GM23338 (cell line): ENCODE measurements at regions not wholly inside any gene's neighbourhood (a gene's known extent, or its start where the extent isn't known, plus 50 kb on each side); places are given as distances from the start of the nearest gene placed in this dataset.

ENCODE experiments used
- CREB1 ChIP-seq: fragments of 250-450 bp; sonication (Bioruptor Pico); IDR thresholded peaks from 2 replicates; pipeline ENCODE4 v1.5.0; 2020; ENCODE audit warnings: low read depth, mild to moderate bottlenecking, moderate library complexity
- CTCF ChIP-seq, 2 experiments: fragments of 200-600 bp in 1 of 2; sonication (generic) in 1 of 2; conservative IDR thresholded peaks; 2 replicates each; pipeline versions ENCODE4 v1.5.1 to v1.6.1; 2016 to 2017; ENCODE audit warnings: antibody characterized with exemption in 2 of 2, low read depth in 2 of 2, mild to moderate bottlenecking in 2 of 2, moderate library complexity in 1 of 2
- ETS1 ChIP-seq: IDR thresholded peaks from 2 replicates; pipeline ENCODE4 v1.6.1; 2016; ENCODE audit warnings: antibody characterized with exemption
- EZH2 ChIP-seq: fragments of 200-600 bp; sonication (generic); IDR thresholded peaks from one replicate; pipeline ENCODE4 v1.8.0; 2017; ENCODE audit warnings: antibody characterized with exemption, mild to moderate bottlenecking, low read depth; ENCODE audit not compliant: unreplicated experiment
- EZH2phosphoT487 ChIP-seq: fragments of 200-600 bp; sonication (generic); IDR thresholded peaks from one replicate; pipeline ENCODE4 v1.8.1; 2018; ENCODE audit warnings: antibody characterized with exemption; ENCODE audit not compliant: unreplicated experiment
- JUNB ChIP-seq: IDR thresholded peaks from one replicate; pipeline ENCODE4 v1.6.1; 2016; ENCODE audit warnings: antibody characterized with exemption; ENCODE audit not compliant: unreplicated experiment
- NANOG ChIP-seq: IDR thresholded peaks from 2 replicates; pipeline ENCODE4 v1.6.1; 2016; ENCODE audit warnings: antibody characterized with exemption, borderline replicate concordance
- POLR2AphosphoS5 ChIP-seq: IDR thresholded peaks from 2 replicates; pipeline ENCODE4 v1.6.1; 2016; ENCODE audit warnings: antibody characterized with exemption, low read depth
- REST ChIP-seq: IDR thresholded peaks from one replicate; pipeline ENCODE4 v1.6.1; 2018; ENCODE audit warnings: antibody characterized with exemption; ENCODE audit not compliant: unreplicated experiment
- ZNF462 ChIP-seq: fragments of 250-450 bp; sonication (Bioruptor Pico); IDR thresholded peaks from 2 replicates; pipeline ENCODE4 v1.5.0; 2020; ENCODE audit warnings: mild to moderate bottlenecking, moderate library complexity

GRCh38 chr3:14254812-14255702 is 76.4 kb downstream of the LSM3 start:
- TF ChIP-seq POLR2AphosphoS5 (no peak), CTCF (conservative IDR thresholded peaks at IDR 0.05; ENCODE audit: low read depth in 2 of 2) (no peak), EZH2phosphoT487 (no peak), REST (no peak), ETS1 (no peak), EZH2 (no peak), NANOG (no peak), ZNF462 (no peak), CREB1 (CRISPR knock-in tag) (no peak), JUNB (no peak)
